ENCODE measurements at regions not wholly inside any gene's neighbourhood (a gene's known extent, or its start where the extent isn't known, plus 50 kb on each side); places are given as distances from the start of the nearest gene placed in this dataset.

- Histone ChIP-seq H3K9ac (replicated peaks; ENCODE audit: extremely low read depth, insufficient read depth, low read length) (no peak overlapping the region), H3K9me3 (replicated peaks; ENCODE audit: control insufficient read depth, insufficient read depth, low read length) (no peaks in the 10 kb centered on the region), H3K4me3 (replicated peaks in 1 of 3; ENCODE audit: insufficient read depth in 1 of 3, low read depth in 1 of 3, low read length in 3 of 3) (no peak overlapping the region), H3K79me2 (ENCODE audit: control insufficient read depth, insufficient read depth, low read length) (no peaks in the 10 kb centered on the region), H3K27ac (ENCODE audit: insufficient read depth, low read depth, low read length) (no peak overlapping the region), H3K4me2 (ENCODE audit: insufficient read depth, low read length) (no peak overlapping the region), H4K20me1 (replicated peaks; ENCODE audit: control insufficient read depth, extremely low read depth, insufficient read depth, low read length) (no peaks in the 10 kb centered on the region), H3K27me3 (ENCODE audit: control insufficient read depth in 2 of 2, insufficient read depth in 2 of 2, low read length in 2 of 2) (peaks cover 3 to 6% of the 10 kb centered on the region in 2 experiments), H2AFZ (ENCODE audit: low read depth, low read length) (no peak overlapping the region), H3K9me1 (replicated peaks; ENCODE audit: control insufficient read depth, extremely low read depth, insufficient read depth, low read length) (no peaks in the 10 kb centered on the region), H3K36me3 (ENCODE audit: control insufficient read depth in 2 of 2, extremely low read depth in 1 of 2, insufficient read depth in 2 of 2, low read length in 2 of 2) (no peaks in the 10 kb centered on the region), H3K4me1 (ENCODE audit: control insufficient read depth, extremely low read depth, insufficient read depth, low read length) (no peaks in the 10 kb centered on the region)
- dilution Hi-C loops (cut with MboI; ENCODE audit: extremely low pct_ligation_motif_present, low sequenced_read_pairs) = no loop called here
- POLR2A ChIA-PET = no interaction called here
- intact Hi-C loops (cut with micrococcal nuclease) = no loop called here
- CTCF ChIA-PET = interaction anchor here (0.5 kb wide), 1 partner anchor 87 kb away, joined by 3 read pairs; no protein-coding TSS in a partner anchor
- BruUV-seq (replicated peaks) = no TSS peak
- TF ChIP-seq POLR2AphosphoS5 (IDR thresholded peaks at IDR 0.05; ENCODE audit: insufficient read depth, low read depth, low read length) (no peak), JUN (IDR thresholded peaks at IDR 0.05; ENCODE audit: borderline replicate concordance, insufficient read depth, insufficient read length, low read depth) (no peak), MYC (IDR thresholded peaks at IDR 0.05; ENCODE audit: low read depth, low read length) (no peak), GATA2 (IDR thresholded peaks at IDR 0.05; ENCODE audit: insufficient read depth, insufficient read length, low read depth, low read length) (no peak), POLR2A (IDR thresholded peaks at IDR 0.05; ENCODE audit: low read depth, low read length) (no peak), EZH2 (IDR thresholded peaks at IDR 0.05; ENCODE audit: borderline replicate concordance, low read depth, low read length, severe bottlenecking) (no peak), FOS (IDR thresholded peaks at IDR 0.05; ENCODE audit: borderline replicate concordance, insufficient read depth, low read length) (no peak)
- TF ChIP-seq, protein P1, sequence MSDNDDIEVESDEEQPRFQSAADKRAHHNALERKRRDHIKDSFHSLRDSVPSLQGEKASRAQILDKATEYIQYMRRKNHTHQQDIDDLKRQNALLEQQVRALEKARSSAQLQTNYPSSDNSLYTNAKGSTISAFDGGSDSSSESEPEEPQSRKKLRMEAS (IDR thresholded peaks at IDR 0.05; ENCODE audit: insufficient read depth, insufficient read length) = no peak
- TF ChIP-seq, protein P2, sequence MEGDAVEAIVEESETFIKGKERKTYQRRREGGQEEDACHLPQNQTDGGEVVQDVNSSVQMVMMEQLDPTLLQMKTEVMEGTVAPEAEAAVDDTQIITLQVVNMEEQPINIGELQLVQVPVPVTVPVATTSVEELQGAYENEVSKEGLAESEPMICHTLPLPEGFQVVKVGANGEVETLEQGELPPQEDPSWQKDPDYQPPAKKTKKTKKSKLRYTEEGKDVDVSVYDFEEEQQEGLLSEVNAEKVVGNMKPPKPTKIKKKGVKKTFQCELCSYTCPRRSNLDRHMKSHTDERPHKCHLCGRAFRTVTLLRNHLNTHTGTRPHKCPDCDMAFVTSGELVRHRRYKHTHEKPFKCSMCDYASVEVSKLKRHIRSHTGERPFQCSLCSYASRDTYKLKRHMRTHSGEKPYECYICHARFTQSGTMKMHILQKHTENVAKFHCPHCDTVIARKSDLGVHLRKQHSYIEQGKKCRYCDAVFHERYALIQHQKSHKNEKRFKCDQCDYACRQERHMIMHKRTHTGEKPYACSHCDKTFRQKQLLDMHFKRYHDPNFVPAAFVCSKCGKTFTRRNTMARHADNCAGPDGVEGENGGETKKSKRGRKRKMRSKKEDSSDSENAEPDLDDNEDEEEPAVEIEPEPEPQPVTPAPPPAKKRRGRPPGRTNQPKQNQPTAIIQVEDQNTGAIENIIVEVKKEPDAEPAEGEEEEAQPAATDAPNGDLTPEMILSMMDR (IDR thresholded peaks at IDR 0.05; ENCODE audit: extremely low read depth in 1 of 2, insufficient read depth in 1 of 2, low read depth in 1 of 2, low read length in 2 of 2) = no peak
- FAIRE-seq = no peak
- no peak for DNase-seq (ENCODE audit: low read depth, low spot score)
These were observed 181.1 kb downstream of the HERPUD2 start for GRCh38 chr7:35513828-35514227.
